Fibroblast of mammary gland (primary cell): ENCODE measurements at regions not wholly inside any gene's neighbourhood (a gene's known extent, or its start where the extent isn't known, plus 50 kb on each side); places are given as distances from the start of the nearest gene placed in this dataset.
"Not testable (repeated sequence)": the region's sequence is repeated elsewhere in the genome, so short reads cannot be mapped to it uniquely, and the experiment has no call there.

Source experiments
- DNase-seq: peaks from one replicate; pipeline ENCODE4 v3.0.0-alpha.2; 2010; ENCODE audit warnings: low read depth
- H3K4me3 ChIP-seq: 2 replicates; pipeline ENCODE4 v1.5.1; 2011; ENCODE audit warnings: low read depth, mild to moderate bottlenecking, low read length, moderate library complexity; ENCODE audit not compliant: control insufficient read depth
- TF ChIP-seq, protein P1 (sequence below): conservative IDR thresholded peaks from 2 replicates; pipeline ENCODE4 v1.5.1; 2011; ENCODE audit warnings: low read depth, low read length, inconsistent platforms; ENCODE audit not compliant: control insufficient read depth, insufficient read depth

DNA sequence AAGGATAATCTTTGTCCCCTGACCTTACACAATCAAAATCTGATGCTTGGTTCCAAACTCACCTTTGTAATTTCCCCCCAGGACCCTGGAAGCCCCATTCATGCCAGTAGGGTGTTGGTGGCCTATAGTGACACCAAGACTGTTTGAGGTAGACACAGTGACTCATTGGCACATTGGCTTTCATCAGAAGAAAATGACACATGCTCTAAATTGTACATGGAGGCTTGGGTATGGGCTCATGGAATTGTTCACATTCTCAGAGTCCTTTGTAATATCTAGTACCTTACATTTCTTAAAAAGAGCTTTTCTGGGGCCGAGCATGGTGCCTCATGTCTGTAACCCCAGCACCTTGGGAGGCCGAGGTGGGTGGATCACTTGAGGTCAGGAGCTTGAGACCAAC, 61.2 kb upstream of the LRPPRC start:
- TF ChIP-seq, protein P1, sequence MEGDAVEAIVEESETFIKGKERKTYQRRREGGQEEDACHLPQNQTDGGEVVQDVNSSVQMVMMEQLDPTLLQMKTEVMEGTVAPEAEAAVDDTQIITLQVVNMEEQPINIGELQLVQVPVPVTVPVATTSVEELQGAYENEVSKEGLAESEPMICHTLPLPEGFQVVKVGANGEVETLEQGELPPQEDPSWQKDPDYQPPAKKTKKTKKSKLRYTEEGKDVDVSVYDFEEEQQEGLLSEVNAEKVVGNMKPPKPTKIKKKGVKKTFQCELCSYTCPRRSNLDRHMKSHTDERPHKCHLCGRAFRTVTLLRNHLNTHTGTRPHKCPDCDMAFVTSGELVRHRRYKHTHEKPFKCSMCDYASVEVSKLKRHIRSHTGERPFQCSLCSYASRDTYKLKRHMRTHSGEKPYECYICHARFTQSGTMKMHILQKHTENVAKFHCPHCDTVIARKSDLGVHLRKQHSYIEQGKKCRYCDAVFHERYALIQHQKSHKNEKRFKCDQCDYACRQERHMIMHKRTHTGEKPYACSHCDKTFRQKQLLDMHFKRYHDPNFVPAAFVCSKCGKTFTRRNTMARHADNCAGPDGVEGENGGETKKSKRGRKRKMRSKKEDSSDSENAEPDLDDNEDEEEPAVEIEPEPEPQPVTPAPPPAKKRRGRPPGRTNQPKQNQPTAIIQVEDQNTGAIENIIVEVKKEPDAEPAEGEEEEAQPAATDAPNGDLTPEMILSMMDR: no peak
- DNase-seq: no peak

DNA sequence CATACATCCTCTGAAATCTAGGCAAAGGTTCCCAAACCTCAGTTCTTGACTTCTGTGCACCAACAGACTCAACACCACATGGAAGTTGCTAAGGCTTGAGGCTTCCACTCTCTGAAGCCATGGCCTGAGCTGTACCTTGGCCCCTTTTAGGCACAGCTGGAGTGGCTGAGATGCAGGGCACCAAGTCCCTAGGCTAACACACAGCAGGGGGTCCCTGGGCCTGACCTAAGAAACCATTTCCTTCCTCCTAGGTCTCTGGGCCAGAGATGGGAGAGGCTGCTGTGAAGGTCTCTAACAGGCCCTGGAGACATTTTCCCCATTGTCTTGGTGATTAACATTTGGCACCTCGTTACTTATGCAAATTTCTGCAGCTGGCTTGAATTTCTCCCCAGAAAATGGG, 64.5 kb upstream of the LRPPRC start:
- DNase-seq, H3K4me3 ChIP-seq: not testable (repeated sequence)

More for the DNA sequence above, 61.2 kb upstream of the LRPPRC start:
- H3K4me3 ChIP-seq: no peak overlapping the region

DNA sequence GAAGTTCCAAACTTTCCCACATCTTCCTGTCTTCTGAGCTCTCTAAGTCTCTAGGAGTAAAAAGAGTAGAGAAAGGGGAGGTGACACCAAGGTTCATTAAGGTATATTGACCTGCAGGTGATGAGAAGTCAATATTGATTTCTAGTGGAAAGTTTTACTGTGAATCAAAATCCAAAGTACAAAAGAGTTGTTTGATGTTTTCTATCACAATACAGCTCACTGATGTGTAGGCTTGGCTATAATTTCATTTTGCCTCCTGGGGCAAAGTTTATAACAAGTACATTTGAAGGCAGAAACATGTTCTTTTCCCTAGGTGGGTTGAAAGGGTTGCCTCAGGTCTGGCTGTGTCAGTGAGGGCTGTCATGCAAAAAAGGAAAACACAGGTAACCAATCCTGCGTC, 65.2 kb upstream of the LRPPRC start:
- TF ChIP-seq, protein P1: no peak
- DNase-seq: no peak
- no peak overlapping the region for H3K4me3 ChIP-seq

DNA sequence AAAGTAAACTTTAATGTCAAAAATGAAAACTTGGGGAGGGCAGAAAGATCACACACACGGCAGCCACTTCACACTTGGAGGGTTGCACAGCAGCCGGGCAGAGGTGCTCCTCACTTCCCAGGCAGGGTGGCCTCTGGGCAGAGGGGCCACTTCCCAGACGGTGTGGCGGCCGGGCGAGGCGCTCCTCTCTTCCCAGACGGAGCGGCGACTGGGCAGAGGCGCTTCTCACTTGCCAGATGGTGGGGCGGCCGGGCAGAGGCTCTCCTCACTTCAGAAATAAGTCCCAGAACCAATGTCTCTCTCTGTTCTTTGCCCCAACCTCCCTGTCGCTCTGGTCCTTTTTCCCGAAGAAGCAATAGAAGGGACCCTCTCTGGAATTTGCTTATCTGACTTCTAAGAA, 65.7 kb upstream of the LRPPRC start:
- no peak overlapping the region for H3K4me3 ChIP-seq
- TF ChIP-seq, protein P1: no peak
- no peak for DNase-seq

DNA sequence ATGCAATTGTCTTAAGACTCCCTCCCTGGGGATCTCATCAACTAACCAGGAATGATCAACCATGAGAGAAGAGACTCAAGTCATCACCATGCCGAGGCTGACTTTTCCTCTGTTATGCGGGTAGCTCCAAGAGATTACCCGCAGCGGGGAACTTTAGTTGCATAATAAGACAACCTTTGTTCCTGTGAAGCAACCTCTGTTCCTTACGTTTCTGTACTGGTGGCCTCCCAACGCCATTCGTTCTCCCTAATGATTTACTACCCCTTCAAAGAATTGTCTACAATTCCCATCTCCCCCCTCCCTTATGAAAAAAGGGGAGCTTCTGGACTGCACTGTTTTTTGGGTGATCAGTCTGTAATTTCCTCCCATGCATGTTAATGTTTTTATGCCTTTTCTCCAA, 66.1 kb upstream of the LRPPRC start:
- no peak for DNase-seq
- TF ChIP-seq, protein P1: no peak
- no peak overlapping the region for H3K4me3 ChIP-seq

DNA sequence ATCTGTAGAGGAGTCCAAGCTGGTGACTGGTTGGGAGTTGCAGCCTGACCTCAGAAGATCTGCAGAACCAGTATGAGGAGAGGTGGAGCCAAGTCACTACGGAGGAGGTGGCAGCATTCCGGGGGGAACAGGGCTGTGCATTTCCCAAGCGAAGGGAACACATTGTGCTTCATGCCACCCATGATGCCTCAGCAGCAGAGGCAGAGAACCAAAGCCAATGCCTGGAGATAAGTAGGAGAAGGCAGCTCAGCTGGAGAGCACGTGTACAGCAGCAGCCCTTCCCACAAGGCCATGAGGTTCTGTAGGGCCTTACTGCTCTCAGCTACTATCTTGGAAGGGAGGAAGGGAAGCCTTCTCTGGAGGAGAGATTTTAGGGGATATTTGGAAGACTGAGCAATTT, 67.2 kb upstream of the LRPPRC start:
- TF ChIP-seq, protein P1: no peak
- no peak for DNase-seq
- H3K4me3 ChIP-seq: no peak overlapping the region

DNA sequence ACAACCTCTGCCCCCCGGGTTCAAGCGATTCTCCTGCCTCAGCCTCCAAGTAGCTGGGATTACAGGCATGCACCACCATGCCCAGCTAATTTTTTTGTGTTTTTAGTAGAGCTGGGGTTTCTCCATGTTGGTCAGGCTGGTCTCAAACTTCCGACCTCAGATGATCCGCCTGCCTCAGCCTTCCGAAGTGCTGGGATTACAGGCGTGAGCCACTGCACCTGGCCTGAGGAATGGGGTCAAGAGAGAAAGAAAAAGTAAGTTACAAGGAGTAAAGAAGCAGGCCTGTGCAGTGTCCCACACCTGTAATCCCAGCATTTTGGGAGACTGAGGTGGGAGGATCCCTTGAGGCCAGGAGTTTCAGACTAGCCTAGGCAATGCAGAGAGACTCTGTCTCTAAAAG, 68.5 kb upstream of the LRPPRC start:
- not testable (repeated sequence) for H3K4me3 ChIP-seq, DNase-seq

DNA sequence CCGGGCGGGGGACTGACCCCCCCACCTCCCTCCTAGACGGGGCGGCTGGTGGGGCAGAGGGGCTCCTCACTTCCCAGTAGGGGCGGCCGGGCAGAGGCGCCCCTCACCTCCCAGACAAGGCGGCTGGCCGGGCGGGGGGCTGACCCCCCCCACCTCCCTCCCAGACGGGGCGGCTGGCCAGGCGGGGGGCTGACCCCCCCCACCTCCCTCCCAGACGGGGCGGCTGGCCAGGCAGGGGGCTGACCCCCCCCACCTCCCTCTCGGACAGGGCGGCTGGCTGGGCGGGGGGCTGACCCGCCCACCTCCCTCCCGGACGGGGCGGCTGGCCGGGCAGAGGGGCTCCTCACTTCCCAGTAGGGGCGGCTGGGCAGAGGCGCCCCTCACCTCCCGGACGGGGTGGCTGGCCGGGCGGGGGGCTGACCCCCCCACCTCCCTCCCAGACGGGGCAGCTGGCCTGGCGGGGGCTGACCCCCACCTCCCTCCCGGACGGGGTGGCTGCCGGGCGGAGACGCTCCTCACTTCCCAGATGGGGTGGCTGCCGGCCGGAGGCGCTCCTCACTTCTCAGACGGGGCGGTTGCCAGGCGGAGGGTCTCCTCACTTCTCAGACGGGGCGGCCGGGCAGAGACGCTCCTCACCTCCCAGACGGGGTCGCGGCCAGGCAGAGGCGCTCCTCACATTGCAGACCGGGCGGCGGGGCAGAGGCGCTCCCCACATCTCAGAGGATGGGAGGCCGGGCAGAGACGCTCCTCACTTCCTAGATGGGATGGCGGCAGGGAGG, 71.4 kb upstream of the LRPPRC start:
- H3K4me3 ChIP-seq, DNase-seq: not testable (repeated sequence)

DNA sequence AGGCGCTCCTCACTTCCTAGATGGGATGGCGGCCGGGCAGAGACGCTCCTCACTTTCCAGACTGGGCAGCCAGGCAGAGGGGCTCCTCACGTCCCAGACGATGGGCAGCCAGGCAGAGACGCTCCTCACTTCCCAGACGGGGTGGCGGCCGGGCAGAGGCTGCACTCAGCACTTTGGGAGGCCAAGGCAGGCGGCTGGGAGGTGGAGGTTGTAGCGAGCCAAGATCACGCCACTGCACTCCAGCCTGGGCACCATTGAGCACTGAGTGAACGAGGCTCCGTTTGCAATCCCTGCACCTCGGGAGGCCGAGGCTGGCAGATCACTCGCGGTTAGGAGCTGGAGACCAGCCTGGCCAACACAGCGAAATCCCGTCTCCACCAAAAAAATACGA, 72.0 kb upstream of the LRPPRC start:
- not testable (repeated sequence) for DNase-seq, H3K4me3 ChIP-seq
